ENCODE measurements at regions not wholly inside any gene's neighbourhood (a gene's known extent, or its start where the extent isn't known, plus 50 kb on each side); places are given as distances from the start of the nearest gene placed in this dataset.

DNA sequence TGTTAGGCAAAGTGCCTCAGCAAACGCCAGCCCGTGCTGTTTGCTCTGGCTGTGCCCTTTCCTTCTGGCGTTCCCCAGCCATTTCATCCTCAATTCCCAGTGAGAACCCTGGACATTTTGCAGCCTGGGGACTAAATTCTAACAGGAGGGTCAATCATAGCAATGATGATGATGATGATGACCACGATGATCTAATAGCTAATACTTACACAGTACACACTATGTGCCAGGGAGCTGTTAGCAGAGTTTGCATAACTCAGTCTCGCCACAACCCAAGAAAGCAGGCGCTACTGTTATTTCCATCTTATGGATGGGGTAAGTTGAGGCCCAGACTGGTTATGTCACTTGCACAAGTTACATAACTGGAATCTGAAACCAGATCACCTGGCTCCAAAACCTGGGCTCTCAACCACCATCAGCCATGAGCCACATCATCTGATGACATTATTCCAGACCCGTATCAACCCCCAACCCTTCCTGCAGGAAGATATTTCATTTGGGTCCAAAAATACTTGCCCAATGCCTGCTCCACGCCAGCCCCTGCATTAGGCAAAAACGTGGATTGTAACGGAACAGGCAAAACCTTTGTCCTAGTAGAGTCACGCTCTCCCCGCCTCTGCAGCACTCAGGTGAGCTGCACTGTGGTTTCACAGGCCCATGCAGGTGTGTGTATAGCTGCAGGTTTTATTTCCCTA is 132.6 kb upstream of the SERPIND1 start:
- TF ChIP-seq, protein P1, sequence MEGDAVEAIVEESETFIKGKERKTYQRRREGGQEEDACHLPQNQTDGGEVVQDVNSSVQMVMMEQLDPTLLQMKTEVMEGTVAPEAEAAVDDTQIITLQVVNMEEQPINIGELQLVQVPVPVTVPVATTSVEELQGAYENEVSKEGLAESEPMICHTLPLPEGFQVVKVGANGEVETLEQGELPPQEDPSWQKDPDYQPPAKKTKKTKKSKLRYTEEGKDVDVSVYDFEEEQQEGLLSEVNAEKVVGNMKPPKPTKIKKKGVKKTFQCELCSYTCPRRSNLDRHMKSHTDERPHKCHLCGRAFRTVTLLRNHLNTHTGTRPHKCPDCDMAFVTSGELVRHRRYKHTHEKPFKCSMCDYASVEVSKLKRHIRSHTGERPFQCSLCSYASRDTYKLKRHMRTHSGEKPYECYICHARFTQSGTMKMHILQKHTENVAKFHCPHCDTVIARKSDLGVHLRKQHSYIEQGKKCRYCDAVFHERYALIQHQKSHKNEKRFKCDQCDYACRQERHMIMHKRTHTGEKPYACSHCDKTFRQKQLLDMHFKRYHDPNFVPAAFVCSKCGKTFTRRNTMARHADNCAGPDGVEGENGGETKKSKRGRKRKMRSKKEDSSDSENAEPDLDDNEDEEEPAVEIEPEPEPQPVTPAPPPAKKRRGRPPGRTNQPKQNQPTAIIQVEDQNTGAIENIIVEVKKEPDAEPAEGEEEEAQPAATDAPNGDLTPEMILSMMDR (IDR thresholded peaks at IDR 0.05): no peak
- TF ChIP-seq POLR2AphosphoS5 (IDR thresholded peaks at IDR 0.05) (no peak), POLR2A (IDR thresholded peaks at IDR 0.05) (no peak)

Measured in transverse colon (tissue), 4 donors.